Heart left ventricle (tissue), 13 donors: ENCODE measurements at regions not wholly inside any gene's neighbourhood (a gene's known extent, or its start where the extent isn't known, plus 50 kb on each side); places are given as distances from the start of the nearest gene placed in this dataset.
"Not testable (repeated sequence)": the region's sequence is repeated elsewhere in the genome, so short reads cannot be mapped to it uniquely, and the experiment has no call there.

Experiments
- POLR2A ChIP-seq, 2 donors: fragments of 450-650 bp; IDR thresholded peaks; one replicate each; pipeline ENCODE4 v1.6.1; 2017; ENCODE audit warnings: antibody characterized with exemption in 2 of 2, mild to moderate bottlenecking in 2 of 2, moderate library complexity in 2 of 2
- TF ChIP-seq, protein P1 (sequence below), 12 donors: fragments of 200-600 bp; sonication (generic) in 4 of 12; IDR thresholded peaks; one replicate each; pipeline versions ENCODE4 v1.5.0 to v1.8.0; 2018 to 2022; ENCODE audit warnings: antibody characterized with exemption in 12 of 12, mild to moderate bottlenecking in 5 of 12
- donor health status: ischemic (EF 13 %, LVEDD 7.1; RV severe dilation, severe dysfunction).
- donor health status: DM: no; HTN: yes; CAD: no.
- donor health status: DM: no; HTN: no; CAD: no.
- donor health status: ischemic (EF 25% LVEDD 6.9; RV normal size, moderate dysfunction).
- donor health status: ischemic (EF 25% LVEDD 5.7; RV mildly dilated, moderate dysfunction).
- donor health status: ischemic (EF 35%, LVEDD 5.7; RV mildly dilated, moderate dysfunction).
- donor health status: nonischemic (EF 11% LVEDD 7.7; RV severe dilation, severe dysfunction).
- donor health status: DM: yes; HTN: yes; CAD: no.
- donor health status: PGD.
- donor health status: ischemic (EF 29% LVEDD 5.4; RV normal size, mild dysfunction).
- donor health status: nonischemic (EF 23%, LVEDD 6.1; RV moderate dilation, normal function).

DNA sequence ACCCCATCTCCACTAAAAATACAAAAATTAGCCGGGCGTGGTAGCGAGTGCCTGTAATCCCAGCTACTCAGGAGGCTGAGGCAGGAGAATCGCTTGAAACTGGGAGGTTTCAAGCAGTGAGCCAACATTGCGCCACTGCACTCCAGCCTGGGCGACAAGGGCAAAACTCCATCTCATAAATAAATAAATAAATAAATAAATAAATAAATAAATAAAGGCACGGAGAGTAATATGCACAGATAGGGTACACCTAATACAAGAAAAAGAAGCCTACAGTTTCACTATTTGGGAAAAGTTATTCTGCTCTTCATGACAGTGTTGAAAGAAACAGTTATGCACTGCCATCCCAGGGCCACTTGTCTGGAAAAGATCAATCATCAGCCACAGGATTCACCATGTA, 285.2 kb downstream of the GOLGA6L6 start:
- TF ChIP-seq POLR2A (IDR thresholded peaks at IDR 0.05): not testable (repeated sequence)
- TF ChIP-seq, protein P1, sequence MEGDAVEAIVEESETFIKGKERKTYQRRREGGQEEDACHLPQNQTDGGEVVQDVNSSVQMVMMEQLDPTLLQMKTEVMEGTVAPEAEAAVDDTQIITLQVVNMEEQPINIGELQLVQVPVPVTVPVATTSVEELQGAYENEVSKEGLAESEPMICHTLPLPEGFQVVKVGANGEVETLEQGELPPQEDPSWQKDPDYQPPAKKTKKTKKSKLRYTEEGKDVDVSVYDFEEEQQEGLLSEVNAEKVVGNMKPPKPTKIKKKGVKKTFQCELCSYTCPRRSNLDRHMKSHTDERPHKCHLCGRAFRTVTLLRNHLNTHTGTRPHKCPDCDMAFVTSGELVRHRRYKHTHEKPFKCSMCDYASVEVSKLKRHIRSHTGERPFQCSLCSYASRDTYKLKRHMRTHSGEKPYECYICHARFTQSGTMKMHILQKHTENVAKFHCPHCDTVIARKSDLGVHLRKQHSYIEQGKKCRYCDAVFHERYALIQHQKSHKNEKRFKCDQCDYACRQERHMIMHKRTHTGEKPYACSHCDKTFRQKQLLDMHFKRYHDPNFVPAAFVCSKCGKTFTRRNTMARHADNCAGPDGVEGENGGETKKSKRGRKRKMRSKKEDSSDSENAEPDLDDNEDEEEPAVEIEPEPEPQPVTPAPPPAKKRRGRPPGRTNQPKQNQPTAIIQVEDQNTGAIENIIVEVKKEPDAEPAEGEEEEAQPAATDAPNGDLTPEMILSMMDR (IDR thresholded peaks at IDR 0.05): not testable (repeated sequence)
